Activated CD8-positive, alpha-beta T cell treated with anti-CD3 and anti-CD28 coated beads for 36 hours (primary cell): ENCODE measurements at regions not wholly inside any gene's neighbourhood (a gene's known extent, or its start where the extent isn't known, plus 50 kb on each side); places are given as distances from the start of the nearest gene placed in this dataset.

ENCODE experiments used
- ATAC-seq: fragments of 200-7000 bp; cut with Tn5 transposase; one replicate; pipeline ENCODE4 v1.10.0; 2021; ENCODE audit warnings: mild to moderate bottlenecking, moderate library complexity
- CTCF ChIA-PET: fragments of 350-600 bp; sonication (Branson Sonifier 250); formaldehyde crosslinking; loops from one replicate; lab custom pipeline; 2021; ENCODE audit warnings: antibody characterized with exemption; lab: Charles Lee
- POLR2A ChIA-PET: fragments of 350-600 bp; sonication (Branson Sonifier 250); formaldehyde crosslinking; loops from one replicate; lab custom pipeline; 2021; ENCODE audit warnings: antibody characterized with exemption; lab: Charles Lee
- DNase-seq: peaks from one replicate; pipeline ENCODE4 v3.0.0-alpha.2; 2020
- H3K27ac Mint-ChIP-seq: one replicate; pipeline ENCODE4 v1.8.0; 2021; ENCODE audit warnings: mild to moderate bottlenecking, mixed read lengths
- H3K27me3 Mint-ChIP-seq: one replicate; pipeline ENCODE4 v1.8.0; 2021; ENCODE audit warnings: mixed read lengths
- H3K36me3 Mint-ChIP-seq: one replicate; pipeline ENCODE4 v1.8.0; 2021; ENCODE audit warnings: low read depth, mixed read lengths
- H3K4me1 Mint-ChIP-seq: one replicate; pipeline ENCODE4 v1.8.0; 2021; ENCODE audit warnings: low read depth, mixed read lengths
- H3K4me3 Mint-ChIP-seq: one replicate; pipeline ENCODE4 v1.8.0; 2021; ENCODE audit warnings: mild to moderate bottlenecking, moderate library complexity, mixed read lengths
- H3K9me3 Mint-ChIP-seq: one replicate; pipeline ENCODE4 v1.8.0; 2021; ENCODE audit warnings: mixed read lengths
- intact Hi-C: fragments of 100-400 bp; cut with micrococcal nuclease; formaldehyde crosslinking; loops from one replicate; pipeline ENCODE4 v1.10.0; 2022
- TF ChIP-seq, protein P1 (sequence below): fragments of 200-600 bp; IDR thresholded peaks from one replicate; pipeline ENCODE4 v1.8.0; 2022; ENCODE audit warnings: antibody characterized with exemption, mild to moderate bottlenecking

DNA sequence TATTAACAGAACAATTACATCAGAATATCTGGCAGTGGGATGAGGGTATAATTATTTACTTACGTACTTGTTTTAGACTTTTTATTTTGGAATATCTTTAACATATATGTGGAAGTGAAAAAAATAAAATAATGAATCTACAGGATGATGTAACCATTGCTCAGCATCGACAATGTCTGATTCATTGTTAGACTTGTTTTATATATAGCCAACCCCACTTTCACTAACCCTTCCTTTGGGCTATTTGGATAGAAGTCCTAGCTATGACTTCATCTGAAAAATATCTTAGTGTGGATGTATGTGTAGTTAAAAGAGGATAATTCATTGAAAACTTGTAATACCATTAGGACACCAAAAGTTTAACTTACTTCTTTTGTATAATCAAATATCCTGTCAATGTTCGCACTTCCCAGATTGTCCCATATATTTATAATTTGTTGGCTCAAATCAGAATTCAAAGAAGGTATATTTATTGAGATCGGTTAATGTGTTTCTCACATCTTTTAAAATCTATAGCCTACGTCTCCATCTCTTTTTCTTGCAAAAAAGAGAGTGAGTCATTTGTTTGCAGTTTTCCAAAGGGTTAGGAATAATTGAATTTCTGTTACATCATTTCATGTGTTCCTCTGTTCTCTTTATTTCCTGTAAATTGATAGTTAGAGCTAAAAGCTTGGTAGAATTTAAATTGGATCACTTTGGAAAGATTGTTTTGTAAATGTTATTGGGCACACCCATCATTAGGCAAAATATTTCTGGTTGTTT lies 506.1 kb upstream of the FAM98A start:
- ATAC-seq (no peak), DNase-seq (no peak)
- no peak overlapping the region for H3K27ac Mint-ChIP-seq
- no peaks in the 10 kb centered on the region for H3K9me3 Mint-ChIP-seq
- no peaks in the 10 kb centered on the region for H3K4me1 Mint-ChIP-seq
- POLR2A ChIA-PET, result no interaction called here
- H3K36me3 Mint-ChIP-seq, result no peaks in the 10 kb centered on the region
- no peak overlapping the region for H3K4me3 Mint-ChIP-seq
- CTCF ChIA-PET, result interaction anchor here (1.1 kb wide), 1 partner anchor 9 kb away, joined by 3 read pairs; no protein-coding TSS in a partner anchor
- peaks cover 2% of the 10 kb centered on the region for H3K27me3 Mint-ChIP-seq
- intact Hi-C loops, result no loop called here
- TF ChIP-seq, protein P1, sequence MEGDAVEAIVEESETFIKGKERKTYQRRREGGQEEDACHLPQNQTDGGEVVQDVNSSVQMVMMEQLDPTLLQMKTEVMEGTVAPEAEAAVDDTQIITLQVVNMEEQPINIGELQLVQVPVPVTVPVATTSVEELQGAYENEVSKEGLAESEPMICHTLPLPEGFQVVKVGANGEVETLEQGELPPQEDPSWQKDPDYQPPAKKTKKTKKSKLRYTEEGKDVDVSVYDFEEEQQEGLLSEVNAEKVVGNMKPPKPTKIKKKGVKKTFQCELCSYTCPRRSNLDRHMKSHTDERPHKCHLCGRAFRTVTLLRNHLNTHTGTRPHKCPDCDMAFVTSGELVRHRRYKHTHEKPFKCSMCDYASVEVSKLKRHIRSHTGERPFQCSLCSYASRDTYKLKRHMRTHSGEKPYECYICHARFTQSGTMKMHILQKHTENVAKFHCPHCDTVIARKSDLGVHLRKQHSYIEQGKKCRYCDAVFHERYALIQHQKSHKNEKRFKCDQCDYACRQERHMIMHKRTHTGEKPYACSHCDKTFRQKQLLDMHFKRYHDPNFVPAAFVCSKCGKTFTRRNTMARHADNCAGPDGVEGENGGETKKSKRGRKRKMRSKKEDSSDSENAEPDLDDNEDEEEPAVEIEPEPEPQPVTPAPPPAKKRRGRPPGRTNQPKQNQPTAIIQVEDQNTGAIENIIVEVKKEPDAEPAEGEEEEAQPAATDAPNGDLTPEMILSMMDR, result no peak

DNA sequence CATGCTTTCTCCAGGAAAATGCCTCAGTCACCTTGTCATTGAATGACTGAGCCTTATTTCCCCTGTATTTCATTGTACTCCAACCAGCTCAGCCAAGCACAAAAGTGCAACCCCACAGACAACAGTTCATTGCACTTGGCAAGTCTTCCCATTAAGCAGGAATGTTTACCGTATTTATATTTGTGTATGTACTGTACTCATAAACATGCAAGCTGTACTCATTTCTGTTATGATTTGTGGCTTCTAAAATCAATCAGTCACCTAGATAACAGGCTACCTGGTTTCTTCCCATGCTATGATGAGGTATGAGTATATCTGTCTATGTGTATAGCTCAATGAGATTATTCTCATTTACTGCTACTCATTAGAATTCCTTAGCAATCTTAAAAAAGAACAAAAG lies 505.5 kb upstream of the FAM98A start:
- H3K4me1 Mint-ChIP-seq, result no peaks in the 10 kb centered on the region

DNA sequence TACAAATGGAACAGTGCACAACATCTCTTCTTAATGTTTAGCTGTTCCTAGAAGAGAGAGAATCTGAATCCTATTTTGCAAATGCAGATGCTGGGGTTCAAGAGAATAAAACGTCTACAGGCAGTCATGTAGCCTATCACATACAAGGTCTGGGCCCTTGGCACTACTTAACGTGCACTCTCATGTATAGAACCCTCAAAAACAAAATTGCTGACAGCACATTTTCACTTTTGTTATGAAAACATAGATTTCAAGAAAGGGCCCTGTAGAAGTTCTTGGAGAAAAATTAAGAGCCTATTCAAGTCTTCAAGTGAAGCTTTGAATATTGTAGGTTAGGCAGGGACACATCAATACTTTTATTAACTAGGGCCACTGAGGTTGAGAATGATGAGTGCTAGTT lies 504.3 kb upstream of the FAM98A start:
- H3K9me3 Mint-ChIP-seq, result no peaks in the 10 kb centered on the region
- no peak overlapping the region for H3K27ac Mint-ChIP-seq
- no peak overlapping the region for H3K4me3 Mint-ChIP-seq
- H3K27me3 Mint-ChIP-seq, result peaks cover 2% of the 10 kb centered on the region
- POLR2A ChIA-PET, result no interaction called here
- CTCF ChIA-PET, result no interaction called here
- ATAC-seq (no peak), DNase-seq (no peak)
- H3K4me1 Mint-ChIP-seq, result no peaks in the 10 kb centered on the region
- H3K36me3 Mint-ChIP-seq, result no peaks in the 10 kb centered on the region
- intact Hi-C loops, result no loop called here
- TF ChIP-seq, protein P1, result no peak

More for the DNA sequence above, 505.5 kb upstream of the FAM98A start:
- Mint-ChIP-seq H3K27ac (no peak overlapping the region), H3K36me3 (no peaks in the 10 kb centered on the region), H3K27me3 (peaks cover 2% of the 10 kb centered on the region), H3K9me3 (no peaks in the 10 kb centered on the region), H3K4me3 (no peak overlapping the region)
- CTCF ChIA-PET, result interaction anchor here (1.1 kb wide), 1 partner anchor 9 kb away, joined by 3 read pairs; no protein-coding TSS in a partner anchor
- ATAC-seq, result no peak
- DNase-seq, result no peak
- POLR2A ChIA-PET, result no interaction called here
- TF ChIP-seq, protein P1, result no peak
- intact Hi-C loops, result no loop called here

DNA sequence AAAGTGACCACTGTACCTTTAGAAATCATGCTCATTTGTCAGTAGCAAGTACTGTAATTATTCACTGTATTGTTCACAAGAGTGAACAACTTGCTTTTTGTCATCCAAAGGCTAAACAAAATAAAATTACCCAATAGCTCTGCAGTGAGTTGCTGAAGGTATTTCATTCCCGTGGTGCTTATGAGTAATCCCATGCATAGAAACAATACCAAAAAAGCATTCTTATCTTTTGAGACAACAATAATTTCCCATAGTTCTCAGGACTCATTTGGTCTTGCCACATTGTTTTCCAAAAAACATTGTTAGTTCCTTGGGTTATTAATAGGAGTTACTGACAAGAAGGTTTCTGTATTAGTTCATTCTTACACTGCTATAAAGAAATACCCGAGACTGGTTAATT lies 503.2 kb upstream of the FAM98A start:
- peaks cover 3% of the 10 kb centered on the region for H3K27me3 Mint-ChIP-seq
- intact Hi-C loops, result no loop called here
- H3K36me3 Mint-ChIP-seq, result no peaks in the 10 kb centered on the region
- no peak overlapping the region for H3K4me3 Mint-ChIP-seq
- DNase-seq (no peak), ATAC-seq (no peak)
- CTCF ChIA-PET, result no interaction called here
- H3K27ac Mint-ChIP-seq, result no peak overlapping the region
- no peaks in the 10 kb centered on the region for H3K4me1 Mint-ChIP-seq
- TF ChIP-seq, protein P1, result no peak
- POLR2A ChIA-PET, result interaction anchor here (0.6 kb wide), 1 partner anchor 1371 kb away, joined by 3 read pairs; no protein-coding TSS in a partner anchor
- H3K9me3 Mint-ChIP-seq, result no peaks in the 10 kb centered on the region

DNA sequence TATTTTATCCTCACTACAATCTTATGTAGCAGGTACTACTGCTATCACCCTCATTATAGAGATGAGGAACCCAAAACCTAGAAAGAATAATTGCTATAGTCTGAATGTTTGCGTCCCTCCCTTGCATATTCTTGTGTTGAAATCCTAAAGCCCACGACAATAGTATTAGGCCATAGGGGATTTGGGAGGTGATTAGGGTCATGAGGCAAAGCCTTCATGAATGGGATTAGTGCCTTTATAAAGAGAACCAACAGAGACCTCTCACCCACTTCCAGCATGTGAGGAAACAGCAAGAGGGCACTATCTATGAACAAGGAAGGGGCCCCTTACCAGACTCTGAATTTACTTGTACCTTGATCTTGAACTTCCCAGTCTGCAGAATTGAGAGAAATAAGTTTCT lies 500.3 kb upstream of the FAM98A start:
- peaks cover 3% of the 10 kb centered on the region for H3K27me3 Mint-ChIP-seq
- H3K4me1 Mint-ChIP-seq, result no peaks in the 10 kb centered on the region
- H3K9me3 Mint-ChIP-seq, result no peaks in the 10 kb centered on the region
- ATAC-seq (no peak), DNase-seq (no peak)
- intact Hi-C loops, result loop anchor here (5.0 kb wide), 1 partner anchor 1313 kb away; no protein-coding TSS in a partner anchor
- TF ChIP-seq, protein P1, result no peak
- H3K4me3 Mint-ChIP-seq, result no peak overlapping the region
- CTCF ChIA-PET, result no interaction called here
- POLR2A ChIA-PET, result no interaction called here
- H3K36me3 Mint-ChIP-seq, result no peaks in the 10 kb centered on the region
- H3K27ac Mint-ChIP-seq, result no peak overlapping the region
